HG03432 (cell line): ENCODE measurements at regions not wholly inside any gene's neighbourhood (a gene's known extent, or its start where the extent isn't known, plus 50 kb on each side); places are given as distances from the start of the nearest gene placed in this dataset.
"Not testable (repeated sequence)": the region's sequence is repeated elsewhere in the genome, so short reads cannot be mapped to it uniquely, and the experiment has no call there.

Experiments used
- ATAC-seq: cut with Tn5 transposase; IDR thresholded peaks from one replicate; pipeline ENCODE4 v1.9.1; 2021; ENCODE audit warnings: mild to moderate bottlenecking, moderate library complexity; ENCODE audit not compliant: unreplicated experiment

- no peak for ATAC-seq
Observed at GRCh38 chr20:22815206-22815551, 219.9 kb upstream of the SSTR4 start.

- no peak for ATAC-seq
Observed at GRCh38 chr20:22815603-22816315, 219.4 kb upstream of the SSTR4 start.

GRCh38 chr20:22818636-22819035 lies 216.5 kb upstream of the SSTR4 start:
- no peak for ATAC-seq

- ATAC-seq = no peak
Observed at GRCh38 chr20:22819112-22819511, 216.0 kb upstream of the SSTR4 start.

- ATAC-seq = no peak
Observed at GRCh38 chr20:22819784-22820183, 215.3 kb upstream of the SSTR4 start.

GRCh38 chr20:22821081-22821727 lies 213.9 kb upstream of the SSTR4 start:
- ATAC-seq = no peak

GRCh38 chr20:22821796-22822195 lies 213.3 kb upstream of the SSTR4 start:
- ATAC-seq = no peak

GRCh38 chr20:22823119-22823518 lies 212.0 kb upstream of the SSTR4 start:
- no peak for ATAC-seq

- ATAC-seq = no peak
Observed at GRCh38 chr20:22824077-22824476, 211.0 kb upstream of the SSTR4 start.

- no peak for ATAC-seq
Observed at GRCh38 chr20:22825076-22825475, 210.0 kb upstream of the SSTR4 start.

- no peak for ATAC-seq
Observed at GRCh38 chr20:22825546-22825945, 209.6 kb upstream of the SSTR4 start.

- ATAC-seq = no peak
Observed at GRCh38 chr20:22826306-22827230, 208.5 kb upstream of the SSTR4 start.

GRCh38 chr20:22827916-22828315 lies 207.2 kb upstream of the SSTR4 start:
- ATAC-seq = no peak

GRCh38 chr20:22829356-22829755 lies 205.8 kb upstream of the SSTR4 start:
- no peak for ATAC-seq

GRCh38 chr20:22830138-22830537 lies 205.0 kb upstream of the SSTR4 start:
- ATAC-seq = no peak

GRCh38 chr20:22830715-22831114 lies 204.4 kb upstream of the SSTR4 start:
- ATAC-seq = not testable (repeated sequence)

GRCh38 chr20:22833851-22834250 lies 201.3 kb upstream of the SSTR4 start:
- ATAC-seq = no peak

- no peak for ATAC-seq
Observed at GRCh38 chr20:22834651-22835256, 200.4 kb upstream of the SSTR4 start.

- ATAC-seq = no peak
Observed at GRCh38 chr20:22836211-22836610, 198.9 kb upstream of the SSTR4 start.

GRCh38 chr20:22836877-22837276 lies 198.2 kb upstream of the SSTR4 start:
- no peak for ATAC-seq

GRCh38 chr20:22838001-22838400 lies 197.1 kb upstream of the SSTR4 start:
- no peak for ATAC-seq
